ENCODE measurements at regions not wholly inside any gene's neighbourhood (a gene's known extent, or its start where the extent isn't known, plus 50 kb on each side); places are given as distances from the start of the nearest gene placed in this dataset.

DNA sequence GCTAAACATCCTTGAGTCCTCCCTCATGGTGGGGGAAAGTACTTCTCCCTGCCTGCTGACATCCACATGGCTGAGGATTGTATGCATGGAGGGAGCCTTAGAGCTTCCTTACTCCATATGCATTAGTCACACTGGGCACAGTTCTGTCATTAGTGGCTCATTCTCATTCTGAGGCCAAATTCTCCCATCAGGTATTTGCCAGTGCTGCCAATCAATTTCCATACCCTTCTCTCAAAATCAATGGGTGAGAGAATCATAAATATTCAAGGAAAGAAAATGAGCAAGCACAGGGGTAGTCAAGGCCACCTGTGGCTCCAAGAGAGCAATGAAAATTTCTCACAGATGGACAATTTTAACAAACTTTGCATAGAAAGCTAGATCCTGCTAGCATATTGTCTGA lies 422.6 kb upstream of the SETBP1 start:
- TF ChIP-seq RARB (CRISPR knock-in tag; IDR thresholded peaks at IDR 0.05) (no peak), CSRNP3 (CRISPR knock-in tag; IDR thresholded peaks at IDR 0.05) (no peak), PATZ1 (CRISPR knock-in tag; IDR thresholded peaks at IDR 0.05; ENCODE audit: borderline replicate concordance) (no peak), SNAI2 (CRISPR knock-in tag; IDR thresholded peaks at IDR 0.05) (no peak), ZFP30 (CRISPR knock-in tag; IDR thresholded peaks at IDR 0.05) (no peak), ZNF8 (CRISPR knock-in tag; IDR thresholded peaks at IDR 0.05) (no peak), CSDC2 (CRISPR knock-in tag; IDR thresholded peaks at IDR 0.05) (no peak)
- TF ChIP-seq, protein P1, sequence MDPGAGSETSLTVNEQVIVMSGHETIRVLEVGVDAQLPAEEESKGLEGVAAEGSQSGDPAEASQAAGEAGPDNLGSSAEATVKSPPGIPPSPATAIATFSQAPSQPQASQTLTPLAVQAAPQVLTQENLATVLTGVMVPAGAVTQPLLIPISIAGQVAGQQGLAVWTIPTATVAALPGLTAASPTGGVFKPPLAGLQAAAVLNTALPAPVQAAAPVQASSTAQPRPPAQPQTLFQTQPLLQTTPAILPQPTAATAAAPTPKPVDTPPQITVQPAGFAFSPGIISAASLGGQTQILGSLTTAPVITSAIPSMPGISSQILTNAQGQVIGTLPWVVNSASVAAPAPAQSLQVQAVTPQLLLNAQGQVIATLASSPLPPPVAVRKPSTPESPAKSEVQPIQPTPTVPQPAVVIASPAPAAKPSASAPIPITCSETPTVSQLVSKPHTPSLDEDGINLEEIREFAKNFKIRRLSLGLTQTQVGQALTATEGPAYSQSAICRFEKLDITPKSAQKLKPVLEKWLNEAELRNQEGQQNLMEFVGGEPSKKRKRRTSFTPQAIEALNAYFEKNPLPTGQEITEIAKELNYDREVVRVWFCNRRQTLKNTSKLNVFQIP (CRISPR knock-in tag; IDR thresholded peaks at IDR 0.05; ENCODE audit: borderline replicate concordance, low read depth), result no peak

All from SK-N-SH treated with all-trans-retinoic acid at 6 μM for 48 hours (cell line).